Spleen (tissue), 7 donors: ENCODE measurements at regions not wholly inside any gene's neighbourhood (a gene's known extent, or its start where the extent isn't known, plus 50 kb on each side); places are given as distances from the start of the nearest gene placed in this dataset.

Experiments
- POLR2AphosphoS5 ChIP-seq, 3 donors: sonication (generic); formaldehyde crosslinking; IDR thresholded peaks; one replicate each; pipeline ENCODE4 v1.5.1; 2017; ENCODE audit warnings: antibody characterized with exemption in 3 of 3
- TF ChIP-seq, protein P1 (sequence below), 11 experiments: fragments of 200-600 bp in 7 of 11; fragments of 450-650 bp in 4 of 11; sonication (generic) in 4 of 11; IDR thresholded peaks in 8 of 11; conservative IDR thresholded peaks in 3 of 11; 1 replicate in 7 of 11; 2 replicates in 4 of 11; pipeline versions ENCODE4 v1.4.0 to v1.8.0; 2016 to 2021; ENCODE audit warnings: antibody characterized with exemption in 11 of 11, inconsistent platforms in 4 of 11, mild to moderate bottlenecking in 1 of 11
- donor health status: DM: no; HTN: no; CAD: no; lungs with moderate emphysema.
- donor health status: DM: no; HTN: no; CAD: no.
- donor health status: DM: no; HTN: no; CAD: no.

DNA sequence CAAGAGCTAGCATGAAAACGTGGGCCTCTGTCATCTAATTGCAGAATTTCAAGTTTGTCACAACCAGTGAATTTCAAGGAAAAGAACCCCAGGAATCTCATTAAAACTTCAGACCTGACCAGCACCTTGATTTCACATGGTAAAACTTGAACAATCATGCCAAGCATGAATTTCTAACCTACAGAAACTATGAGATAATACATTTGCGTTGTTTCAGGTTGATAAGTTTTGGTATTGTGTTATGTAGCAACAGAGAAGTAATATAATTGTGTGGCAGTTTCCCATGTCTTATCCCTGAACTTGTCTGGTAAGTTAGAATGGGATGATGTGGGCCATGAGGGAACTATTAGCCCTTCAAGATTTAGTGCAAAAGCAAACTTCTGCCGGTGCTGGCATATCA, 530.1 kb downstream of the ANKRD7 start:
- no peak for TF ChIP-seq POLR2AphosphoS5 (IDR thresholded peaks at IDR 0.05)
- TF ChIP-seq, protein P1, sequence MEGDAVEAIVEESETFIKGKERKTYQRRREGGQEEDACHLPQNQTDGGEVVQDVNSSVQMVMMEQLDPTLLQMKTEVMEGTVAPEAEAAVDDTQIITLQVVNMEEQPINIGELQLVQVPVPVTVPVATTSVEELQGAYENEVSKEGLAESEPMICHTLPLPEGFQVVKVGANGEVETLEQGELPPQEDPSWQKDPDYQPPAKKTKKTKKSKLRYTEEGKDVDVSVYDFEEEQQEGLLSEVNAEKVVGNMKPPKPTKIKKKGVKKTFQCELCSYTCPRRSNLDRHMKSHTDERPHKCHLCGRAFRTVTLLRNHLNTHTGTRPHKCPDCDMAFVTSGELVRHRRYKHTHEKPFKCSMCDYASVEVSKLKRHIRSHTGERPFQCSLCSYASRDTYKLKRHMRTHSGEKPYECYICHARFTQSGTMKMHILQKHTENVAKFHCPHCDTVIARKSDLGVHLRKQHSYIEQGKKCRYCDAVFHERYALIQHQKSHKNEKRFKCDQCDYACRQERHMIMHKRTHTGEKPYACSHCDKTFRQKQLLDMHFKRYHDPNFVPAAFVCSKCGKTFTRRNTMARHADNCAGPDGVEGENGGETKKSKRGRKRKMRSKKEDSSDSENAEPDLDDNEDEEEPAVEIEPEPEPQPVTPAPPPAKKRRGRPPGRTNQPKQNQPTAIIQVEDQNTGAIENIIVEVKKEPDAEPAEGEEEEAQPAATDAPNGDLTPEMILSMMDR (IDR thresholded peaks at IDR 0.05 in 8 of 11, conservative IDR thresholded peaks at IDR 0.05 in 3 of 11): no peak
